Tibial nerve (tissue), 4 donors: ENCODE measurements at regions not wholly inside any gene's neighbourhood (a gene's known extent, or its start where the extent isn't known, plus 50 kb on each side); places are given as distances from the start of the nearest gene placed in this dataset.

ENCODE experiments used
- DNase-seq, 2 donors: peaks; one replicate each; pipeline ENCODE4 v3.0.0-alpha.2; 2019; ENCODE audit warnings: low spot score in 2 of 2
- H3K27ac ChIP-seq, 4 donors: fragments of 200-600 bp; sonication (generic) in 3 of 4; one replicate each; pipeline ENCODE4 v1.5.1; 2017 to 2019; ENCODE audit warnings: mild to moderate bottlenecking in 1 of 4
- H3K27me3 ChIP-seq, 2 donors: fragments of 200-600 bp; sonication (generic) in 1 of 2; one replicate each; pipeline versions ENCODE4 v1.5.1 to v1.6.0; 2017 to 2019
- H3K36me3 ChIP-seq, 3 donors: fragments of 200-600 bp; sonication (generic); one replicate each; pipeline ENCODE4 v1.5.1; 2018 to 2019
- H3K4me1 ChIP-seq, 4 donors: fragments of 200-600 bp; sonication (generic) in 3 of 4; one replicate each; pipeline ENCODE4 v1.5.1; 2017 to 2019
- H3K4me3 ChIP-seq, 4 donors: fragments of 200-600 bp; sonication (generic) in 3 of 4; one replicate each; pipeline ENCODE4 v1.5.1; 2017 to 2019; ENCODE audit warnings: mild to moderate bottlenecking in 1 of 4, moderate library complexity in 1 of 4
- H3K9me3 ChIP-seq, 4 donors: fragments of 200-600 bp; sonication (generic) in 3 of 4; one replicate each; pipeline ENCODE4 v1.5.1; 2017 to 2019
- CTCF ChIP-seq, 5 experiments: fragments of 200-600 bp in 3 of 5; fragments of 450-650 bp in 2 of 5; sonication (generic) in 3 of 5; IDR thresholded peaks; one replicate each; pipeline ENCODE4 v1.5.1; 2016 to 2019; ENCODE audit warnings: antibody characterized with exemption in 5 of 5, mild to moderate bottlenecking in 3 of 5, moderate library complexity in 2 of 5
- EP300 ChIP-seq, 2 donors: sonication (generic); formaldehyde crosslinking; IDR thresholded peaks; one replicate each; pipeline ENCODE4 v1.6.1; 2017; ENCODE audit warnings: antibody characterized with exemption in 2 of 2, mild to moderate bottlenecking in 1 of 2
- POLR2A ChIP-seq, 2 donors: fragments of 450-650 bp; IDR thresholded peaks; one replicate each; pipeline ENCODE4 v1.6.1; 2017; ENCODE audit warnings: antibody characterized with exemption in 2 of 2, mild to moderate bottlenecking in 2 of 2, moderate library complexity in 2 of 2
- WGBS, 2 donors: methylation state at CpG; one replicate each; pipeline ENCODE4 v1.1.5; 2018; 5-methylcytosine and 5-hydroxymethylcytosine counted together

DNA sequence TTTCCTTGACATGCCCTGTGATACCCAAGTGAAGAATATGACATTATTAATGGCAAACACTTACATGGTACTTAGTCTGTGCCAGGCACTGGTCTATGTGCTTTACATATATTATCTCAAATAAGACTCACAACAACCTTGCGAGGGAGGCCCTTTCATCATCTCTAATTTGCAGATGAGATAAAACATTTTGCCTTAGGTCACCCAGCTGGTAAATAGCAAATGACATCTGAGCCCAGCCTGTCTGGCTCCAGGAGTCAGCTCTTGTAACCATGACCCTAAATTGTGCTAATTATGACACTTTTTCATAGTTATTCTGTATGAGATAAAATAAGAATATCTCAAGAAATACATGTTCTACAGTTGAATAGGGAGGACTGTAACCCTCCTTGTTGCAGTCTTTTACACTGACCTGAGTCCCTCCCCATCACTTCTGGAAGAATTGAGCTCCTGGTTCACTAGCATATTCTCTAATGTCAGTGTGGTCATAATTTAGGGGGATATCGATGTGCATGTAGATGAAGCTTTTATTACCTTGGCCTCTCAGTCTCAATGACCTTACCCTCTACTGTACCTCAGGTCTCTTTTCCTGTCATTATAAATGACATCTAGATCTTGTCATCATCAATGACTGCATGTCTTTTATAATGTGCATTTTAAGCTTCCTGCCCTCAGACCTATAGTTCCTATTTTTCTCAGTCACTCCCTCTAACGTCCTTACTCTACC is 126.1 kb upstream of the HAPLN1 start:
- no peak for DNase-seq
- Histone ChIP-seq H3K4me3 (no peak overlapping the region), H3K36me3 (no peaks in the 10 kb centered on the region), H3K4me1 (peaks cover 0 to 8% (median 0%) of the 10 kb centered on the region in 4 donors), H3K9me3 (no peaks in the 10 kb centered on the region), H3K27me3 (no peaks in the 10 kb centered on the region), H3K27ac (no peak overlapping the region)
- no peak for TF ChIP-seq POLR2A (IDR thresholded peaks at IDR 0.05)
- no peak for TF ChIP-seq CTCF (IDR thresholded peaks at IDR 0.05)
- no peak for TF ChIP-seq EP300 (IDR thresholded peaks at IDR 0.05)
- 76 to 81% methylated on average over 3 of the region's 3 CpGs for WGBS, 2 donors

- H3K27me3 ChIP-seq = no peaks in the 10 kb centered on the region
- H3K27ac ChIP-seq = peak overlapping the region in 1 of 4 donors; percentile 39
- no peaks in the 10 kb centered on the region for H3K9me3 ChIP-seq
- 47 to 56% methylated on average over 7 of the region's 7 CpGs for WGBS, 2 donors
- TF ChIP-seq EP300 (IDR thresholded peaks at IDR 0.05) (no peak), POLR2A (IDR thresholded peaks at IDR 0.05) (no peak), CTCF (IDR thresholded peaks at IDR 0.05) (no peak)
- H3K4me1 ChIP-seq = peaks cover 0 to 8% (median 0%) of the 10 kb centered on the region in 4 donors
- DNase-seq = no peak
- no peak overlapping the region for H3K4me3 ChIP-seq
- H3K36me3 ChIP-seq = no peaks in the 10 kb centered on the region
These were observed 123.9 kb upstream of the HAPLN1 start for GRCh38 chr5:83844449-83845068.

DNA sequence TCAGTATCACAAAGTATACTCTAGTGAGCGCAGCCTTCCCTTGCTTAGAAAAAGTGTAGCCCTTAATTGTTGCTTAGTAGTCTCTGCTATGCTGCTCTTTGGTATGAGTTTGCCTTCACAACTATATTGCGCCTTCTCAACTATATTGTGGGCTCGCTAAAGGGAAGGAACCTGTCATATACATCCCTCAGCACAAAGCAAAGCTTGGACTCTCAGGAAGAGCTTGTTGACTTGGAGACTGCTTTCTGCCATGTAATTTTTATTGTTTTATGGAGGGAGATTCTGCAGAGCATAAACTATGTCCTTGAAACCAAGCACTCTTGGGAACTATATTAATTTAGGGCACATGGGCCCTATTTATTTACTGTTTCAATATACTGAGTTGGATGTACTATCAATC is 119.1 kb upstream of the HAPLN1 start:
- Histone ChIP-seq H3K36me3 (no peaks in the 10 kb centered on the region), H3K9me3 (no peaks in the 10 kb centered on the region), H3K4me1 (peaks cover 0 to 6% (median 0%) of the 10 kb centered on the region in 4 donors), H3K4me3 (no peak overlapping the region), H3K27ac (no peak overlapping the region), H3K27me3 (no peaks in the 10 kb centered on the region)
- no peak for DNase-seq
- TF ChIP-seq POLR2A (IDR thresholded peaks at IDR 0.05) = no peak
- TF ChIP-seq CTCF (IDR thresholded peaks at IDR 0.05) = no peak
- no peak for TF ChIP-seq EP300 (IDR thresholded peaks at IDR 0.05)
- WGBS, 2 donors = 90 to 95% methylated on average over 3 of the region's 3 CpGs

- H3K36me3 ChIP-seq = no peaks in the 10 kb centered on the region
- TF ChIP-seq EP300 (IDR thresholded peaks at IDR 0.05) (no peak), POLR2A (IDR thresholded peaks at IDR 0.05) (no peak), CTCF (IDR thresholded peaks at IDR 0.05) (no peak)
- H3K27ac ChIP-seq = no peak overlapping the region
- WGBS, 2 donors = 68 to 75% methylated on average over 2 of the region's 2 CpGs
- DNase-seq = no peak
- no peaks in the 10 kb centered on the region for H3K27me3 ChIP-seq
- H3K4me1 ChIP-seq = peaks cover 0 to under 1% (median 0%) of the 10 kb centered on the region in 4 donors
- no peaks in the 10 kb centered on the region for H3K9me3 ChIP-seq
- no peak overlapping the region for H3K4me3 ChIP-seq
These were observed 118.6 kb upstream of the HAPLN1 start for GRCh38 chr5:83839256-83839655.

- Histone ChIP-seq H3K9me3 (no peaks in the 10 kb centered on the region), H3K27me3 (no peaks in the 10 kb centered on the region), H3K4me1 (no peaks in the 10 kb centered on the region), H3K36me3 (no peaks in the 10 kb centered on the region), H3K4me3 (no peak overlapping the region), H3K27ac (no peak overlapping the region)
- WGBS, 2 donors = 59 to 72% methylated on average over 4 of the region's 4 CpGs
- TF ChIP-seq POLR2A (IDR thresholded peaks at IDR 0.05) = no peak
- TF ChIP-seq CTCF (IDR thresholded peaks at IDR 0.05) = no peak
- no peak for TF ChIP-seq EP300 (IDR thresholded peaks at IDR 0.05)
- no peak for DNase-seq
These were observed 116.7 kb upstream of the HAPLN1 start for GRCh38 chr5:83837265-83837907.
